A673 (cell line): ENCODE measurements at regions not wholly inside any gene's neighbourhood (a gene's known extent, or its start where the extent isn't known, plus 50 kb on each side); places are given as distances from the start of the nearest gene placed in this dataset.

Source experiments
- EZH2 ChIP-seq: fragments of 200-600 bp; sonication (generic); IDR thresholded peaks from 2 replicates; pipeline ENCODE4 v1.6.1; 2017; ENCODE audit warnings: borderline replicate concordance, low read depth, mild to moderate bottlenecking, mixed read lengths, antibody characterized with exemption, low read length; ENCODE audit not compliant: poor library complexity, severe bottlenecking
- TF ChIP-seq, protein P1 (sequence below): fragments of 300-800, 200-600 bp; sonication (generic); conservative IDR thresholded peaks from 2 replicates; pipeline ENCODE4 v1.5.1; 2017; ENCODE audit warnings: low read depth, mild to moderate bottlenecking, antibody characterized with exemption, low read length, moderate library complexity, mixed read lengths

- TF ChIP-seq, protein P1, sequence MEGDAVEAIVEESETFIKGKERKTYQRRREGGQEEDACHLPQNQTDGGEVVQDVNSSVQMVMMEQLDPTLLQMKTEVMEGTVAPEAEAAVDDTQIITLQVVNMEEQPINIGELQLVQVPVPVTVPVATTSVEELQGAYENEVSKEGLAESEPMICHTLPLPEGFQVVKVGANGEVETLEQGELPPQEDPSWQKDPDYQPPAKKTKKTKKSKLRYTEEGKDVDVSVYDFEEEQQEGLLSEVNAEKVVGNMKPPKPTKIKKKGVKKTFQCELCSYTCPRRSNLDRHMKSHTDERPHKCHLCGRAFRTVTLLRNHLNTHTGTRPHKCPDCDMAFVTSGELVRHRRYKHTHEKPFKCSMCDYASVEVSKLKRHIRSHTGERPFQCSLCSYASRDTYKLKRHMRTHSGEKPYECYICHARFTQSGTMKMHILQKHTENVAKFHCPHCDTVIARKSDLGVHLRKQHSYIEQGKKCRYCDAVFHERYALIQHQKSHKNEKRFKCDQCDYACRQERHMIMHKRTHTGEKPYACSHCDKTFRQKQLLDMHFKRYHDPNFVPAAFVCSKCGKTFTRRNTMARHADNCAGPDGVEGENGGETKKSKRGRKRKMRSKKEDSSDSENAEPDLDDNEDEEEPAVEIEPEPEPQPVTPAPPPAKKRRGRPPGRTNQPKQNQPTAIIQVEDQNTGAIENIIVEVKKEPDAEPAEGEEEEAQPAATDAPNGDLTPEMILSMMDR, result no peak
- no peak for TF ChIP-seq EZH2
Observed at GRCh38 chr1:188615321-188615720, 1786.6 kb downstream of the PLA2G4A start.
